ENCODE measurements at regions not wholly inside any gene's neighbourhood (a gene's known extent, or its start where the extent isn't known, plus 50 kb on each side); places are given as distances from the start of the nearest gene placed in this dataset.
A peak's percentile ranks its signal among the peaks of the same experiment; 100 is the strongest.

DNA sequence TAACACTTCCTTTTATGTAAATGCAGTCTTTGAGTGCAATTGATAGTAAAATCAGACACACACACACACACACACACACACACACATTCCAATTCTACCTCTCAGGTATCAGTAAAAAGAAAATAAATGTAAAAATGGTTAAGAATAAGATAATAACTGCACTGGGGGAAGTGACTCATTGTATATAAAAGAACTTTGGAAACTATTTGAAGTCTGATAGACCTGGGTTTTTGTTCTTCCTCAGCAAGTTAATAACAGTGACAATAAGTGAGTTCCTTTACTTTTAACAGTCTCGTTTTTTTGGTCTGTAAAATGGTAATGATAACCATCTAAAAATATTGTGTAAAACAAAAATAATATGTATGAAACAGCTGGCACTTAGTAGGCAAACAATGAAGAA is 1815.0 kb downstream of the MRPL39 start:
- no peak for DNase-seq (ENCODE audit: low spot score)

DNA sequence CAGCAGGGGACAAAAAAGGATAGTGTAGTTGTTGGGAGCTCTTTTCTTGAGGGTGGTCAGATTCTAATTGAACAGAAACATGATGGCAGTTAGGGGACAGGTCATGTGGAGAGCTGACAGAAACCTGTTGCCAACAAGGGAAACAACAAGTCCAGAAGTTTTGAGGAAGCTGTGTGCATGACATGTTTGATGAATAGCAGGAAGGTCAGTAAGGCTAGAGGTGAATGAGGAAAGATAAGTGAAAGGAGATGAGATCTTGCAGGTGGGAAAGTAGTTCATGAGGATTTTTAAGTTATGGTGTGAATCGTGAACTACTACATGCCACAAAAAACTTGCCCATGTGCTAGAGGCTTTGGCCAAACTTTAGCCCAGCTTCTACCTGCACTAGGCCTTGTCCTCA is 1817.4 kb downstream of the MRPL39 start:
- no peak for DNase-seq (ENCODE audit: low spot score)

DNA sequence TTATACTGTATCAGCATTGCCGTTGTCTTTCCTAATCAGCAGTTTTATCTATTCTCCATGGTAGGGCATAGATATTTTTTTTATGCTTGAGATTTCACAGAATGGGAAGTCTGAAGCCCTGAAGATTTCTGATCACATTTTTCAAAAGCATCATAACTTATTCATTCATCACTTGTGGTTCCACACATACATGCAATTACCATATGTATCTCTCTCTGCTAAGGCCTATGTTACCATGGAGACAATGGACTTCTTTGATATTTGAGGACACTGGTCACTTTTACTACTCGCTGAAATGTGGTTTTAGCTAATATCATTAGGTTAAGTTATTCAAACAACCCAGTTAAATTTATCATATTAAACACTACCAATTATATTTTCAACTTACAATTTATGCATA is 1827.0 kb downstream of the MRPL39 start:
- DNase-seq (ENCODE audit: low spot score) = no peak

DNA sequence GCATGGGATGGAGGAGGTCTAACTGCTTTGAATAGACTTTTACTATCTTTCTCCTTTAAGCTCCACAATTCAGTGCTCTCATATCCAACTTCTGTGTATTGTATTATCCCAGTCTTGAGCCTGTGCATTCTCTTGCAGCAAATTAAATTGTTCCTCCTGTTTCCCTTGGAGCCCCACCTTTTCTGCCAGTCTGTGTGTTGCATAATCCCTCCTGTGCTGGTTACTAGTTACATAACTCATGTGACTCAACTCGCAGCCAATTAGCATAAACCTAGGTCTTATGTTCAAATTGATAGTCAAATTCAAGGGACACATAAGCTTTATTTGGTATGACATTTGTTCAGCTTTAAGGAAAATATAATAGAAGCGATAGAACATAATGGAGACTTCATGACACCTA is 1863.5 kb downstream of the MRPL39 start:
- no peak for DNase-seq (ENCODE audit: low spot score)

DNA sequence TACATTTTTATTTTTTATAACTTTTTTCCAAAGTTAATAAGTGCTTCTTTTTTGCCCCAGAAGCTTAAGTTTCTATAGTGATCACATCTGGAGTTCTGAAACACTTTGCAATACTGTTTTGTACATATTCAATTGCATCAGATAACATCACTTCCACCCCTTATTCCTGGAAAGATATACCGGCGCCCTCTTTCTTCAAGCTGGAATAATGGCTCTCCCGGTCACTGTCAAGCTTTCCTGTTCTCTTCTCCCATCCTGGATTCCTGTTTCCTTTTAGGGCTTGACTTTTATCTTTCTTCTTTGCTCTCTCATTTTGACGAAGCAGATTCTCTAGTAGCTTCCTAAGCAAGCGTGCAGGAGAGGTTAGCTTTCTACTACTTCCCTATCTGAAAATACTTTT is 1866.8 kb downstream of the MRPL39 start:
- DNase-seq (ENCODE audit: low spot score) = peak; percentile 4

DNA sequence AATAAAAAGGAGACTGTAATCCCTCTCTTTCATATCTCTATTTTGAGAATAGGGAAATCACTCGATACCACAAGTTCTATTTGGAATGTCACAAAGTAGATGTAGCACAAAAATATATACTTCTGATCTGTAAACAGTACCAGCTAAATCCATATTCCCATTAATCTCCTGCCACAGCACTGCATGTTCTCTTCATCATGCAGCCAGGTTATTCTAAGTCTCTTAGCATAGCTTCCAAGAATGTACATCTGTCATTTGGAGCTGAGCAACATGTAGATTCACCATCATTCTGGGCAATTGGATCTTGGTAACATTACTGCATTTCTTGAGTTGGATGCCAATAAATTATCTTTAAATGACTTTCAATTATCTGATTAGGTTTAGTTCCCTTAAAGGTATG is 1874.5 kb downstream of the MRPL39 start:
- DNase-seq (ENCODE audit: low spot score) = no peak

DNA sequence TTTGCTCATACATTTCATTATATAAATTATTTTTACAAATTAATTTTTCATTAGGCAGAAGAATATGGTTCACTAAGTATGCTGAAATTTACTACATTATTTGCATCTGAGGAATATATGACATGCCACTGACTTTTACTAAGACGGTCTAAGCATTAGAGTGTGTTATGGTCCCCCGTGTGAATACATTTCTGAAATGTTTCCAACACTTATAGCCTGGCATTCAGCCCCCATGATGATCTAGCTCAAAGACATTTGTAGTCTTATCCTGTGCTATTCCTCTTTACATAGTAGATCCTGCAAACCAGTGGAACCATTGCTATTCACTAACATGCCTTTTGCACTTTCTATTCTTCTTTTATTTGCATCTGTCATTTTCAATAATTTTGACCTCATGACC is 1878.0 kb downstream of the MRPL39 start:
- no peak for DNase-seq (ENCODE audit: low spot score)

DNA sequence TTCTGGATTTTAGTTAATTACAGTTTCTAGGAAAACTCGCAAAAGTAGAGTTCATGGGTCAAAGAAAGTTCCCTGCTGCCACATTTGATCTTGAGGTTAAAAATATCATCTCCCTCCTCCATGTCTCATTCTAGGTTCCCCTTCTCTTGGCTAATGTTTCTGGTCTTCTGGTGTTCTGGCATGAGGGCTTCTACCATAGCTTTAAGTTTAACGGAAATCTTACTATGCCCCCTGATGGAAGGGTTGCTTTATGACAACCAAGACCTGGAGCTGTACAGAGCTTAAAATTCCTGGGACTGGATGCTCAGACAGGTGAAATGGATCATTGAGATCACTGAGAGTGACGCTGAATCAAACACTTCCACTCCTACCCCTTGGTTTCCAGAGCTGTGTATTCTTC is 1881.7 kb downstream of the MRPL39 start:
- peak; percentile 4 for DNase-seq (ENCODE audit: low spot score)

DNA sequence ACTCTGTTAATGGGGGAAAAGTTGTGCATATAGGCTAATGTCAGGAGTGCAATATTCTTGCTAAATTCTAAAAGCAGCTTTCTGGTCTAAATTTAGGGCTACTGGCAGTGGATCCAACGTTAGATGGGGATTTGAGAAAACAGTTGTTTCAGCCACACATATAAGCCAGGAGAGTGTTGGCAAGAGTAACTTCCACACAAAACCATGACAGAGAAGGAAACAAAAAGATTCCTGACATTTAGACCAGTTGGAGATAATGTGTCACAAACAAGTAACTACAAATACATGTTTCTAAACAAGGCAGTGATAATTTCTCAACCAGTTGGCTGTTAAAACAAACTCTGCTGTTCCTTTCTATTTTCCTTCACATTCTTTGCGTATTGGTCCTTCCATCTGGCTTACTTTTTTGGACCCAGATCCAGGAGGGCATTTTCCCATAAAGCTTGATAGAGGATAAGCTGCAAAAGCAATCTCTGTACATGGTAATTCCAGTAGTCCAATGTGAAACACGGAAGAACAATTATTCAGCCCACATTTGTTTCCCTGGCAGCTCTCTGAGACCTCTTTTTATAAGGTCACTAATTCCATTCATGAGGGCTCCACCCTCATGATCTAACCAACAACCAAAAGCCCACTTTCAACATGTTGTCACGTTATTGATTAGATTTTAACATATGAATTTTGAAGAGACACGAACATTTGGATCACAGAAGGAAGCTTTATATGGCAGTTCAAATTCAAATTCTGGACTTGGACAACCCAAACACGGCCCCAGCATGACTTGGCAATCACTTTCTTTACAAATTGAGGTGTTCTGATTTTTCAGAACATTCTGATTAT is 1888.6 kb downstream of the MRPL39 start:
- no peak for DNase-seq (ENCODE audit: low spot score)

DNA sequence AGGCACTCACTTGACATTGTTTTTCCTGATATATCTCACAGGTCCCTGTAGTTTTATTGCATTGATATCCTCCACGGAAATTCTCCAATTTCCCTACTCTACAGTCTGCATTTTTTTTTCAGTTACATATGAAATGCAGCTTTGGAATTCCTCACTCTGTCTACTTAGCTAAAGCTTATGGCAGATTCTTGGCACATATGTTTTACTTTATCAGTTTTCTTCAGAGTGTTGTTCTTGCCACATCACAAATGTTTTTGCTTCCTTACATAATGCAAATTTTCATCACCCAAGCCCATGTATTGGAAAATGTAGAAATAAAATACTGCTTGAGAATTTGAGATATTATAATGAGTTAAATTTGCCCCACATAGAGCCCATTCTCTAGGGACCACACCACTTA is 1895.1 kb downstream of the MRPL39 start:
- DNase-seq (ENCODE audit: low spot score) = no peak

DNA sequence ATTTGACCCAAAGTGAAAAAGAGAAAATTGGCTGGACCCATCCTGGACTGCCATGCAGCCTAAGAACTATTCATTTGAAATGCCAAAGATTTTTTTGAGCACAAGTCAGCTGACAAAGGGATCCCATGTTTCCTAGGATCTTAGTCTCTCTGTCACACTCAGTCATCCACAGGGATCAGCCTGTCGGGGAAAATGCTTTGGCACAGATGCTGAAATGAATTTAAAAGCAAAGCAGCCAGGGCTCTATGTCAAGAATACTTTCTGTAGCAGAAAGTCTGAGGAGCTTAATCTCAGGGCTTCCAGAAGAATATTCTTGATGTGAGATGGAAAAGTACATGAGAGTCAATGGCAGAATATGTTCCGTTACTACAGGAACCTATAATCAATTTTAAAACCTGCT is 1900.8 kb downstream of the MRPL39 start:
- no peak for DNase-seq (ENCODE audit: low spot score)

DNA sequence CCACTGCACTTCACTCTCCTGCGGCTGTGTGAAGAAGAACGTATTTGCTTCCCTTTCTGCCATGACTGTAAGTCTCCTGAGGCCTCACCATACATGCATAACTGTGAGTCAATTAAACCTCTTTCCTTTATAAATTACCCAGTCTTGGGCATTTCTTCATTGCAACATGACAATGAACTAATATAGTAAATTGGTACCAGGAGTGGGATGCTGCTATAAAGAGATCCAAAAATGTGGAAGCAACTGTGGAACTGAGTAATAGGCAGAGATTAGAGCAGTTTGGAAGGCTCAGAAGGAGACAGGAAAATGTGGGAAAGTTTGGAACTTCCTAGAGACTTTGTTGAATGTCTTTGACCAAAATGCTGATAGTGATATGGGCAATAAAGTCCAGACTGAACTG is 1907.9 kb downstream of the MRPL39 start:
- no peak for DNase-seq (ENCODE audit: low spot score)

DNA sequence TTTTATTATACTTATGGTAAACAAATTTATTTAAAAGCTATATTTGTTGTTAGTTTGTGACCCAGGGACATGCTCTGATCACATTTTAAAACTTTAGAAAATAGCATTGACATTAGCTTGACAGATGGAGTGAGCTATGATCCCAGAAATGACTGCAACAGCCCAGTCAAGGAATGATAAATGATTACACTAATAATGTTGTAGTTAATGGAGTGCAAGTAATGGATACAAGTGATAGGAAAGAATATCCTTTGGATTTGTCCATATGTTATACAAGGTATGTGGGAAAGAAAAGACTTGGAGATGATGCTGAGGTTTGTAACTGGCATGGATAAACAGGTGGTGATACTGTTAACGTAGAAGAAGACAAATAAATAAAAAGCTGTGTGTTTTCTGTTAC is 1908.7 kb downstream of the MRPL39 start:
- no peak for DNase-seq (ENCODE audit: low spot score)

DNA sequence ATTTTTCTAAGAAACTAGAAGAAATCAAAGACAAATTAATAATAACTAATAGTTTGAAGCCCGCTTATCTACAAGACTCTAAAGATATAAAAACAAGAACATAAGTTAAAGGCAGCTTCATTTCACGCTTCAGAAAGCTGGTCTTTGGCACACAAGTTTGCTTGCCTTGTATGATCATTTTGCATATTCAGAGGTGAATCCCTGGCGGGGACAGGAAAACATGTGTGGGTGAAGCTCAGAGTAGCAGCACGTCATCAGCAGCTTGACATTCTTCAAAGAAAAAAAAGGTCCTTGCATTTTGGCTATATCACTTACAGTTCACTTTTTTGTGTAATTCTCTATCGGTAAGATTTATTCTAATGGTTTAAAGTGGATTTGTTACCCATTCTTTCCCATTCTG is 1911.8 kb downstream of the MRPL39 start:
- DNase-seq (ENCODE audit: low spot score) = no peak

DNA sequence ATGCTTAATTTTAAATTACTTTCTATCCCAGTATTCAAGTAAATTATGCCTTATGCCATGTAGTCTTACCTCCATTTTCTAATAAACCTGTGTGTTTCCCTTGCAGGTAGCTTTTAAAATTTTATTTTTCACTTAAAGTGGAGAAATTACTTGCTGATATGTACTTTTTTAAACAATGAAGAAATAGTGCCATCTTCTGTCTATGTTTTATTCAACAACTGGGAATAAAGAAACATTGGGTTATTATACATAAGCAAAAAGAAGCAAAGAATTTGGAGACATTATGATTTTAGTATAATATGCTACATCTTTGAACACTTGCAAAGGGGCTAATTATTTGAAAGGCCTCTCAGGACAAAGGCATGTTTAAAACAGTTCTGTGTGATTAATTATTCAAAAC is 1912.9 kb downstream of the MRPL39 start:
- DNase-seq (ENCODE audit: low spot score) = no peak

DNA sequence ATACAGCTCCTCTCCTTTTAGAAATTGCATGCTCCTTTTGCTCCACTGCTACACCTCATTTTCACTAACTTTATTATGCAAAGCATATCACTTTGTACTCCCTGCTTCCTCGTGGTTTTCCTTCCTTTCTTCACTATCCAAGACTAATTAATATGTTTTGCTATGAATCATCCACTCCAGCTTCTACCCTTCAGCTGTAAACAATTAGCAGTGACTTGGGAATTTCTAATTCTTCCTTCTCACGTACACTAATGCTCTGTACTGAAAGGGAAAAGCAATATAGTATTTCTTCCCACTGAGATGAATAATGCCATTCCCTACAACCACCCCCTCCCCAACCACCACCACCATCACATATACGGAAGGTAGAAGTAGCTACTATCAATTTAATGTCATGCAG is 1917.0 kb downstream of the MRPL39 start:
- DNase-seq (ENCODE audit: low spot score) = no peak

DNA sequence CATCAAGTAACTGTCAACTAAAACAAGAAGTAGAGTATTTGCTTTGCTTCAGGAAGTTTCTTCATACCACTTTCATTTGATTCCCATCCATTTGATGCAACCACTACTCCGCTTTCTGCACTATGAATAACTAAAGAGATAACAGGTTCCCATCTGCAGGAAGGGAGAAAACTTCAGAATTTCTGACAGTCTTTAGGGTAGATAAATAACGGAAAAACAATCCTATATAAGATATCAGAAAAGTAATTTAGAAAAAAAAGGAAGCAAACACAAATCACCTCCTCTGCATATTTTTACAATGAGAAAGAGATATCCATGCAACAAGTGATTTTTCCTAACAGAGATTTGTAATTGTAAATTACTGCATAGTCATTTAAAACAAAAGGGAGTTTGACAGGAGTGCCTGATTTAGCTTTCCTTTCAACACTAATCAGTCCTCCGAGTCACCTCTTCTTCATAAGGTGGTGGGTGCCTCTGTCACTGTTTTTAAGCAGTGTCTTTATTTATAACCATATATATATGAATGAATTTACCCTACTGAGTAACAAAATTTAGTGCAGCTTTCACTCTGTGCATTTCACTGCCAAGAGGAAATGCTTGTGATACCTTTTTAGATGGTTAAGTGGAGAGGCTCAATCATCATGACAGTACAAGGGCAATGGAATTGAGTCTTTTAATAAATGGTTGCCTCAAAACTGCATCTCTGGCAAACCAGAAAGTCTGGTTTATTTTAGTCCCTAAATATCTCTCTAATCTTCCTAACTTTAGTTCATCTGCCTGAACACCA is 1920.4 kb downstream of the MRPL39 start:
- DNase-seq (ENCODE audit: low spot score) = no peak

DNA sequence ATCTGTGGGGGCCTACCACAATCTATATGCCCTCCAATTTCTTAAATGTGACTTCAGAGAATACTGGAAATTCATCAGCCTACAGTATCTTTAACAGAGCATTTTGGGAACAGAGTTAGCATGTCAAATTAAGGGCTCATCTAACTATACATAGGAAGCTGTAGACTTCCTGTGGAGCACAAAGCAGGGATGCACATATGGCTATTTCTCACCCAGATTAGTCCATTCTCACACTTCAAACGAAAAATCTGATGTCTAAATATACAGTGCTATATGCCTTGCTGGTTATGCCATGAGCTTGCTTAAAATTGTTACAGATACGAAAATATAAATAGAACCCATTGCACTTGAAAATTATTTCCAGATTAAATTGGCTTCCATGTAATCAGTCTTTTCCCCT is 1922.8 kb downstream of the MRPL39 start:
- no peak for DNase-seq (ENCODE audit: low spot score)

DNA sequence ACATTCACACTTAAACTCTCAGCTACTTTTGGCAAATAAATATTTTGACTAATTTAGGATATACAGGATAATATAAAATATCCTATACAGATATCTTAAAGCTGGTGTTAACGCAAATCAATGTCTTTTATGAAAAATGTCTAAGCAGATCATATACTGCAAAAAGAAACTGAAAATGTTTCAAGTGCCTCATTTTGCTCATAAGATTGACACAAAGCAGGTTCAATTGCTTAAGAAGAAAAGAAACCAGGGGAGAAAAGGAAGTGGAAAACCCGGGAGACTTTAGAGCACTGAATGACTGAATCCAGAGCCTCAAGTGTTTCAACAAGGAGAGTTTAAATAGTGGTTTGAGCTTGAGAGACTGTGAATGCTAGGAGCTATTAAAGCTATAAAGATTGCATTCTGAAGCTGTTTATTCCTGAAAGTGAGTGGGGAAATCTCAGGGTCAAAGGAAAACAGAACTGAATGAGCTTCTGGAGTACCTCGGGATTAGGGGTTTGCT is 1943.0 kb downstream of the MRPL39 start:
- no peak for DNase-seq (ENCODE audit: low spot score)

DNA sequence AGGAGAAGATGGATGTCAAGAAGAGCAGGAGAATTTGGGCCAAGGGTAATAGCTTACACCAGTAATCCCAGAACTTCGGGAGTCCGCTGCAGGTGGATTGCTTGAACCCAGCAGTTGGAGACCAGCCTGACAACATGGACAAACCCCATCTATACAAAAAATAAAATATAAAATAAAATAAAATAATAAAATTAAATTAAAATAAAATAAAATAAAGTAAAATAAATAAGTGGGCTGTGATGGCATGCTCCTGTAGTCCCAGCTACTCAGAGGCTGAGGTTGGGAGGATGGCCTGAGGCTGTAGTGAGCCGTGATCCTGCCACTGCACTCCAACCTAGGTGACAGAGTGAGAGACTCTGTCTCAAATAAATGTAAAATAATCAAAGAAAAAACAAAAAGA is 1946.7 kb downstream of the MRPL39 start:
- DNase-seq (ENCODE audit: low spot score) = no peak

DNA sequence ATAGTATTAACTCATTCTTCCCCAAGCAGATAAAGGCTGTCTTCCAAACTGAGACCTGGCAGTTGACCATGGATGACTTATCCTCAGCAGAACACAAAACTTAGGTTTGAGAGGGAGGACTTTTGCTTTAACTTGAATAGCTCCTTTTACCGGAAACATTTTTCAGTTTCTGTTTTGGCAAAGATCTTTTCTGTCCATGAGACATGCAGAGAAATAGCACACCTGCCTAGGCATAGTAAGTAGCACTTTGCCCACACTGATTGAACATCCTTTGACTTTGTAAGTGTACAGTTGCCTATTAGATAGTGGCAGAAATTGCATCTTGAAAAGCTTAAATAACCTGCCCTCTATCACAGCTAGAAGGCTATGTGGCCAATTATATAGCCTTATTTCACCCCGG is 1962.5 kb downstream of the MRPL39 start:
- no peak for DNase-seq (ENCODE audit: low spot score)

DNA sequence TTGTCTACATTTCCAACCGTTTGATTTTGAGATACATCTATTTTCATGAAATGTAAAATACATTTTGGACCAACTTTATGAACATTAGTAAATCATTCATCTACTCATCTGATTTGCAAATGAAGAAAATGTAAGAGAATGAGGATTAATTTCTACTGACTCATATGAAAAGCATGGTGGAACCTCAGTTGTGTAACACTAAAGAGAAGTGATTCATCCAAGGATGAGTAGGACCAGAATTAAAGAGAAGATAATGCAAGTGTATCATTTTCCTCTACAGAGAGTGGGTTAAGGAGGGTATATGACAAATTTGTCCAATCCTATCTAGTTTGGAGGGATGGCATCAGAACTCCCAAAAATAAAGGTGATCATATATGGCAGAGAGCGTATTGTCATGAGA is 1967.6 kb downstream of the MRPL39 start:
- no peak for DNase-seq (ENCODE audit: low spot score)

DNA sequence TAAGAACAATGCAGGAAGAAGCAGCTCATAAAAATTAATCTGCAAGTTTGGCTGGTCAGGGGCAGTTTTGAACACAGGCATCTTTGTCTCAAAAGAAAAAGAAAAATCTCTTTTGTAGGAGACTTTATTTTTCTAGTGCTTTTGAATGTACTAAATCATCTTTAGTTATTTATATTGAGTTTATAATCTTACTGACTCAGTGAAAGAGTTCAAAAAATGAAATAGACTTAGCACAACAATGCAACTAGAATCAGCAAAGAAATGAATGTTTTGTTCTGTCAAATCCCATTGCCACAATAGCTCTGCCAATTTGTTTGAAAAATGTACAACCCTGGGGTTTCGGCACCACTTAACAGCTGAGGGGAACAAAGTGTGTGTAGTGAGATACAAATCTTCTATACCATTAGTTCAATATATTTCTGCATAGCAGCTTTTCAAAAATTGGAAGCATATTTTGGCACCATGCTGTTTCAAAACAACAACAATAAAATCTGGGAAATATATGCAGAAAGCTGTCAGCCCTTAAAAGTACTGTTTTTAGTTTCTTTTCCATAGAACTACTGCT is 1969.1 kb downstream of the MRPL39 start:
- DNase-seq (ENCODE audit: low spot score) = no peak
